ENCODE measurements at regions not wholly inside any gene's neighbourhood (a gene's known extent, or its start where the extent isn't known, plus 50 kb on each side); places are given as distances from the start of the nearest gene placed in this dataset.
"Not testable (repeated sequence)": the region's sequence is repeated elsewhere in the genome, so short reads cannot be mapped to it uniquely, and the experiment has no call there.

GRCh38 chr11:15845261-15845660 lies 511.1 kb downstream of the SOX6 start:
- no peak for DNase-seq (ENCODE audit: low read depth)

DNA sequence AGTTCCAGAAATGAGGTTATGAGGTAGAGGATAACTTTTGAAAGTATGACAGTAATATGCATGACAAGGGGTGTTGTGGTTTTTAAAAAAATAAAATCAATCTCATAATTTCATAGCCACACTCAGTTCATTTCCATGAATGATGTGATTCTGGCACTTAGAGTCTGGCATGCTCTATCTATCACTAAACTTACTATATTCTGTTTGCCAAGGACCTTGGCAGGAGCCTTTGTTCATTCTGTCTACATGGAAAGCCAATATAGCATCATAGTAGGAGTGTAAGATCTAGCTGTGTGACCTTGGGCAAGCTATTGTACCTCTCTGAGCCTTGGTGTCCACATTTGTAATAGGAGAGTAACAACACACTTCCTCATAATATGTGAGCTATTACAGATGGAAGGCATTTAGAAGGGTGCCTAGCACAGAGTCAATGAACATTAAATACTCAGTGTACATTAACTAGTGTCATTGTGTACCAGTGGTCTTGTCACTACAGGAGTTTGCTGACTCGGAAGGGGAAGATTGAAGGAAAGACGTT lies 507.6 kb downstream of the SOX6 start:
- DNase-seq (ENCODE audit: low read depth) = no peak

DNA sequence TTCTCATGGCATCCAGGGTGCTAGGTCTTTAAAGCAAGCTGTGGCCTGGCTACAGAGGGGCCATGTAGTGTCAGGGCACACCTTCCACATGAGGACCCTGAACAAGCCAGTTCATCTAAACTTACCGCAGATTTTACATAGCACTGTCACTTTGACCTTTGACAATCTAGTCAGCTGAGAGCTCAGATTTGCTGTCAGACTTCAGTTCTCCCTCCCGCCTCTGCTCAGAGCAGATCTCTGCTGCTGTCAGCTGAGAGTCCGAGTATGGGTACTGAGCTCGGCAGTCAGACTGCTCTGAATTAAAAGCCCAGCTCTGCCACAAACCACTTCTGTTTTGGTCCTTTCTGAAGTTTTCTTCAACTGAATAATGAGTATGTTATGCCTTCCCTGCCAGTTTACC lies 507.1 kb downstream of the SOX6 start:
- DNase-seq (ENCODE audit: low read depth) = no peak

GRCh38 chr11:15850335-15850734 lies 506.0 kb downstream of the SOX6 start:
- not testable (repeated sequence) for DNase-seq (ENCODE audit: low read depth)

DNA sequence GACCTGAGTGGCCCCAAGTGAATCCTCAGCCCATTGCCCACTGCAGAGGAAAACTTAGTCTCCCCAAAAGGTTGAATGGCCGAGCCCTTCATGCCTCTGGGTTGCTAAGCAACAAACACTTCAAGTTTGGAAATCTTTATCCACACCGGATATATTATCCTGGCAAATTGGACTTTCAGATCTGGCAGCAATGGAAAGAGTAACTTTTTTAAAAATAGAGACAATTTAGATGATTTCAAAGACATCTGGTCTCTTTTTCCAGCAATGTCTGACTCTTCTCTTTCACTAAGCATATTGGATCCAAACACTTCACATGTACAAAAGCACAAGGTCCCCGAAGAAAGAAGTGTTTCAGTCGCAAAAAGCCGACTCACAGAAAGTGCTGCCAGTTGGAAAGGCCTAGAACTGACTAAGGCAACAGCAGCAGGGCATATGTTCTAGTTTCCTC lies 505.3 kb downstream of the SOX6 start:
- DNase-seq (ENCODE audit: low read depth) = no peak

DNA sequence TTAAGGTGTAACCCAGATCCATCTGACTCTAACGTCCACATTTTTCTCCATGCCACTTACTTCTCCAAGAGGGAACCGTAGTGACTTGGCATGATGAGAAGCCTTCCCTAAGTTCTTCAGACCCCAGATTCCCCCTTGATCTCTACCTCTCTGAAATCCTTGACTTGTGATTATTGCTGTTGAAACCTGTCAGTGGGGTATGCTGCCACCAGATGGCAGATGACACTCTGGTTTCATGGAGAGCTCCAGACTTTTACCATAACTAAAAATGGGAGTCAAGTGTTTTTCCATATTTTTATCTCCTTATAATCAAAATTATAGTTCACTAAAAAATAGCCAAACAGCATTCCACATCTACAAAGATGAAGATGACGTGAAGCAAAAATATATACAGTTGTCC lies 504.2 kb downstream of the SOX6 start:
- DNase-seq (ENCODE audit: low read depth) = no peak

GRCh38 chr11:15854245-15854644 lies 502.1 kb downstream of the SOX6 start:
- DNase-seq (ENCODE audit: low read depth) = no peak

GRCh38 chr11:15858881-15859280 lies 497.5 kb downstream of the SOX6 start:
- DNase-seq (ENCODE audit: low read depth) = no peak

DNA sequence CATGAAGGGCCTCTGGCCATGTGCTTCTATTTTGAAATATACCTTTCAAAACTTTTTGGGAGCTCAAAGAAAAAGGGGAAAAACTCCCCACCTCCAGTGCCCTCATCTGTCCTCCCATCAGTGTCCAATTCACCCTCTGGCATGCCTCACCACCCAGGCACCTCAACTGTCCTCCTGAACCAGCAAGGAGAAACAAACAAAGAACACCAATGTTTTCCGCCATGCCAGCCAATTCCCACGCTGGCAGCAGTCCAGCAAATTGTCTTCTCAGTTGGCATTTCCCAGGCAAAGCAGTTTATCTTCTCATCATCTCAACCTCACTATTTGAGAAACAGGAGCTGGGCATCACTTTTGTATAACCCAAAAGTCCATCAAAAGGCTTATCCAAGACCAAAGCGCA lies 496.9 kb downstream of the SOX6 start:
- DNase-seq (ENCODE audit: low read depth) = no peak

- DNase-seq (ENCODE audit: low read depth) = no peak
These were observed 495.1 kb downstream of the SOX6 start for GRCh38 chr11:15861256-15861655.

DNA sequence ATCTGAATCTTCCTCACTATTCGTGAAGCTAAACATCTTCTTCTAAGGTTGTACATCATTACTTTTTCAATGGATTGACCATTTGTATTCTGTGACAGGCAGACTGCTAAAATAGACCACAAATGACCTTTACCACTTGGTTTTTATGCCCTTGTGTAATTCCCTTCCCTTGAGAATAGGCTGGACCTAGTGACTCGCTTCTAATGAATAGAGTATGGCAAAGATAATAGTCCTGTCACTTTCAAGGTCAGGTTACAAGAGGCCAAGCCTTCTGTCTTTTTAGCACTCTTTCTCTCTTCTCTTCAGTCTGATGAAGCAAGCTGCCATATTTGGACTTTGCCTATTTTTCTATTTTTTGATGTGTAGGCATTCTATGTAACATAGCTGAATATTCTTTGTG lies 492.9 kb downstream of the SOX6 start:
- no peak for DNase-seq (ENCODE audit: low read depth)

GRCh38 chr11:15864026-15864805 lies 492.1 kb downstream of the SOX6 start:
- DNase-seq (ENCODE audit: low read depth) = no peak

DNA sequence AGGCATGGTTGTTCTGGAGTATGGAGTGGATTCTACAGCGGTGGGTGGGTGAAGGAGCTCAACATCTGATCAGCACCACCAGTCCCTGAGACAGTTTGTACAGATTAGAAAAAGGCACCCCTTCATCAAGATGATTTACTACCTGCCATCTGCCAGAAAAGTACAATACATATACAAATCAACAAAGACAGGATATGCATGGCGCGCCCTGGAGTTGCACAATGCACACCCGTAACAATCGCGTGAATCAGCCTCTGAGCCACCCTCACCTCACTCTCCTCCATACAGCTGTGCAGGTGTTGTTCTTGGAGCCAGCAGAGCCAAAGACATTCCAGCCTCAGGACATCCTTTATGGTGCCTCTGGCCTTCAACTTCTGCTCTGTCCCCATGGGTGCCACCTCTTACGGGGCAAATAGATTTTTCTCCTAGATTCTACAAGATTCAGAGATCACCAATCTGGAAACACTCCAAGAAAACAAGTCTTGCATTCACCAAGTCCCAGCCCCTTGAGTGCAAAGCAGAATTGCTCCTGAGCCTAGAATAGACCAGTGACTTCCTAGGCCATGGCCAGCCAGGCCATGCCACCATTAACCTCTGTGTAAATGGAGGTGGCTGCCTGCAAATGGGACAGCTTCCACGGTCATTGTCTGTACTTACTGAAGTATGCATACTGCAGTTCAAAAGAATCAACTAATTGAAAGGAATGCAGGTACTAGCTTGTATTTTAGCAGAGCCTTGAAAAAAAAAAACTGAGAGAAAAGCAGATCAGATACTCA lies 490.9 kb downstream of the SOX6 start:
- DNase-seq (ENCODE audit: low read depth) = no peak

DNA sequence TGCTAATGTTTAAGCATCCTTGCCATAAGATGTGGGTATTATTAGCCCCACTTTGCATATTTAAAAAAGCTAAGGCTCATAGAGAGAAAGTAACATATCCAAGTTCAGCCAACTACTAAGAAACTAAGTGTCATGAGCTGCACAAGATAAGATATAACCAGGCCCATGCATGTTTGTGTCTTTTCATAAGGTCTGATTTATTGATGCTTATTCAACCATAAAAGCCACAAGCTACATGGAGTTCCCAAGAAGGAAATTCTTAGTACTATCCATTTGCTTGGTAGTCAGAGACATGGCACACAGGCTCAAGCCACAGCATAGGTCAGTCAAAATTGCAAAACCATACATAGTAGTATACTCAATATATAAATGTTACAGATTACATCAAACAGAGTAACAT lies 488.5 kb downstream of the SOX6 start:
- no peak for DNase-seq (ENCODE audit: low read depth)

GRCh38 chr11:15870911-15871310 lies 485.4 kb downstream of the SOX6 start:
- no peak for DNase-seq (ENCODE audit: low read depth)

DNA sequence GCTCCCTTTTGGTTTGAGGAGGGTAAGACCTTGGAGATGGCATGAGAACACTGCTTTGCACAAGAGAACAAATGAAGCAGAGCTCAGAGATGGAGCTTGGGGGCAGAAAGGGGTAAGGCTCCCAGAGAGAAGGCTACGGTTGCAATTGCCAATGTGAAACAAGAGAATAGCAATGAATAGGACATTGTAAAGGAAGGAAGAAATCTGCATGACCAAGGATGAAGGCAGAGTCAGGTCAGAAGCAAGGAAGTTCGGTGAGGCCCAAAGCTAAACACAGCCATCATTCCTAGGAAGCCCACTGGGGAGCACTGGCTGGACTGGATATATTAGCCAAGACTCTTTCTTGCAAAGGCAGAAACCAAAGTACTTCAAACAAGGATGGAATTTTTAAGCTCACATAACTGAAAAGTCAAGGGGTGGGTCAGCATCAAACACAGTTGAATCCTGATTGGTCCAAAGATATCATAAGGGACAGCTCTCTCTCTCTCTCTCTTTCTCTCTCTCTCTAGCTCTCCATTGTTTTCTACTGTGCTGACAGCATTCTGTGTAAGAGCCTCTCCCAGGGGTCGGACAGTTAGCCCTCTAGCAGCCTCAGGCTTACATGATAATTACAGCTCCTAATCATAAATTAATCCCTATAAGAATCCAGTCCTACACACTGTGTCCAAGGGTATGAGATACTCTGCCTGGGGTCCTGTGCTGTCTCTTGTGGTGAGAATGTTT lies 484.3 kb downstream of the SOX6 start:
- no peak for DNase-seq (ENCODE audit: low read depth)

GRCh38 chr11:15873501-15873900 lies 482.8 kb downstream of the SOX6 start:
- no peak for DNase-seq (ENCODE audit: low read depth)

DNA sequence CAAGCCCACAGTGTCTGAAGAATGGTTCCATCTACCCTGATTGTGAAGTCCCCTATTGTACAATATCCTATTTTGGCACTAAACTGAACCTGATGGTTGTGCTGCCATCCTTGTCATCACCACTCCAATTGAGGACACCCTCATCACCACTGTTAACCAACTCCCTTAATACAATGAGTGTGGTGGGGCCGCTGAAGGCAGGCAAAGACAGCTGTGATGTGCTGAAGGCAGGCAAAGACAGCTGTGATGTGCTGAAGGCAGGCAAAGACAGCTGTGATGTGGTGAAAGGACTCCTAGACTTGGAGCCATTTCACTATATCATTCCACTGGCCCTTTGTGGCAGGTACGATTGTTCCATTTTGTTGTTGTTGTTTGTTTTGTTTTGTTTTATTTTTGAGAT lies 481.6 kb downstream of the SOX6 start:
- DNase-seq (ENCODE audit: low read depth) = no peak

DNA sequence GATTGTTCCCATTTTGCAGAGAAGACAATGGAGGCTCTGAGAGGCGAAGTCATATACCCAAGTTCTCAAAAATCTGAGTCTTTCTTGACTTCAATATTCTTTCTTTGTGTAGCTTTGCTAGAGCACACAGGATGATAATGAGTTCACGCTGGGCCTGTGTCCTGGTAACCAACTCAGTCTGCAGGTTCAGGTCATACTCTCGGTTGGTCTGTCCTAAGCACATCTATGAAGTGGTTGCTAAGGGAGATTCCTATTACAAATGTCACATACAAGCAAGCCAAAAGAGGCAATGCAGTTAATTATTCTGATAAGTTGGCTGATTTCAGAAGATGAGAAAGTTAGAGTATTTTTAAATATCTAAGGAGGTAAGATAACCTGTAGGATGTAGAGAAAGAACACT lies 481.0 kb downstream of the SOX6 start:
- DNase-seq (ENCODE audit: low read depth) = no peak

DNA sequence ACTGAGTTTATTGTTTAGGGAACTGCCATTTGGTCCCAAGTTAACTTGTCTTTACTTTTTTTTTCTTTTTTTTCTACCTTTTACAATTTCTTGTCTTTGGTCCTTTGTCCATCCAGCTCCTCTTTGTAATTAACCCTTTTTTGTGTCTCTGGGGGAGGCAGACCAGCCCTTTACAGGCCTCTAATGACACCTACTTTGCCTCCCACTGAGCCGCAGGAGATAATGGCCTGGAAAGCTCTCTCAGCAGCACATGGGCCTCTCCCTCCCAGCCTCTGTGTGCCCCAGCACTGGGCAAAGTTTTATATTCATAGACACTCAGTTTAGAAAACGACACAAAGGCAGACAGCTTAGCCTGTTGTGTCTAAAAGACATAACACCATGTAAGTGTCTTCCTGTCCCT lies 480.4 kb downstream of the SOX6 start:
- DNase-seq (ENCODE audit: low read depth) = no peak

DNA sequence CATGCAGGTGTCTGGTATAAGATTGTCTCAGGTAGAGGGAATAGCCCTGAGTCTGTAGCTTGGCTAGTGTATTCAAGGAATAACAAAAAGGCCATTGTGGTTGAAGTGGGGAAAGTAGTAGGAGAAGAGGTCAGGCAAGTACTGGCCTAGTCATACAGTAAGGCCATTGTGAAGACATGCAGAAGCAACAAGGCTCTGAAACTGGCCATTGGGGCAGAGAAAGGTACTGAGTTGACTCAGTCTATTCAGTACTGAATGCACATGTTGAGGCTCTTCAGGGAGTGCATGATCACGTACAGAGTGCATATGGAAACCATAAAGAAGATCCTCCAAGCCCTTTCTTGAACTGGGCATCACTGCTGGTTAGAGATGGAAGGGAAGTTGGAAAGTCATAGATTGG lies 477.6 kb downstream of the SOX6 start:
- no peak for DNase-seq (ENCODE audit: low read depth)

DNA sequence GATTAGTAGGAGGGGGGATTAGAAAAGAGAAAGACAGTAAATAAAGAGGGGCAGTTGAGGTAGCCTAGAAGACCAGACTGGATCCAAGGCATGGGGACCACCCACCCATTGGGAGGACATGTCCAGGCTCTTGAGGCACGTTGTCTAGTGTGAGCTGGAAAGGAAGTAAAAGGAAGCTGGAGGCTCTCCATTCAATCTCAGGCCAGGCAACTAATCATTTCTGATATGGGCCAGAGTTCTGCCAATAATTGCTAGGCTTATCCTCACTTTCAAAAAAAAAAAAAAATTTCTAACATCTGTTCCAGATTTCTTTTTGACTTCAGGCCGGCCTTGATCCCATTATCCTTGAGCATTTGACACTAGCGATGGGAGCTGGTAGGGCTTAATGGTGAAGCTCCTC lies 476.1 kb downstream of the SOX6 start:
- no peak for DNase-seq (ENCODE audit: low read depth)
